ENCODE measurements at regions not wholly inside any gene's neighbourhood (a gene's known extent, or its start where the extent isn't known, plus 50 kb on each side); places are given as distances from the start of the nearest gene placed in this dataset.
"Not testable (repeated sequence)": the region's sequence is repeated elsewhere in the genome, so short reads cannot be mapped to it uniquely, and the experiment has no call there.

- DNase-seq: no peak
Observed at GRCh38 chr9:107850653-107851052, 361.1 kb upstream of the KLF4 start.

GRCh38 chr9:107847978-107848964 lies 358.7 kb upstream of the KLF4 start:
- DNase-seq: no peak

- no peak for DNase-seq
Observed at GRCh38 chr9:107842530-107842929, 353.0 kb upstream of the KLF4 start.

- no peak for DNase-seq
Observed at GRCh38 chr9:107841076-107841475, 351.5 kb upstream of the KLF4 start.

- no peak for DNase-seq
Observed at GRCh38 chr9:107839371-107839770, 349.8 kb upstream of the KLF4 start.

- DNase-seq: no peak
Observed at GRCh38 chr9:107838766-107839165, 349.2 kb upstream of the KLF4 start.

GRCh38 chr9:107836300-107836699 lies 346.7 kb upstream of the KLF4 start:
- no peak for DNase-seq

GRCh38 chr9:107833295-107833694 lies 343.7 kb upstream of the KLF4 start:
- no peak for DNase-seq

GRCh38 chr9:107832871-107833270 lies 343.3 kb upstream of the KLF4 start:
- no peak for DNase-seq

GRCh38 chr9:107830479-107830878 lies 340.9 kb upstream of the KLF4 start:
- DNase-seq: no peak

- DNase-seq: no peak
Observed at GRCh38 chr9:107827884-107828283, 338.3 kb upstream of the KLF4 start.

GRCh38 chr9:107827304-107827703 lies 337.7 kb upstream of the KLF4 start:
- no peak for DNase-seq

- DNase-seq: not testable (repeated sequence)
Observed at GRCh38 chr9:107826688-107826983, 337.1 kb upstream of the KLF4 start.

GRCh38 chr9:107824556-107824955 lies 335.0 kb upstream of the KLF4 start:
- no peak for DNase-seq

- DNase-seq: peak; percentile 86
Observed at GRCh38 chr9:107819772-107820565, 330.4 kb upstream of the KLF4 start.

GRCh38 chr9:107818503-107818829 lies 328.9 kb upstream of the KLF4 start:
- not testable (repeated sequence) for DNase-seq

GRCh38 chr9:107817595-107818502 lies 328.3 kb upstream of the KLF4 start:
- DNase-seq: not testable (repeated sequence)

GRCh38 chr9:107816561-107817021 lies 327.0 kb upstream of the KLF4 start:
- DNase-seq: no peak

GRCh38 chr9:107815782-107816560 lies 326.4 kb upstream of the KLF4 start:
- DNase-seq: no peak

GRCh38 chr9:107813287-107813686 lies 323.7 kb upstream of the KLF4 start:
- no peak for DNase-seq

GRCh38 chr9:107810461-107810961 lies 320.9 kb upstream of the KLF4 start:
- DNase-seq: no peak
